ENCODE measurements at regions not wholly inside any gene's neighbourhood (a gene's known extent, or its start where the extent isn't known, plus 50 kb on each side); places are given as distances from the start of the nearest gene placed in this dataset.

DNA sequence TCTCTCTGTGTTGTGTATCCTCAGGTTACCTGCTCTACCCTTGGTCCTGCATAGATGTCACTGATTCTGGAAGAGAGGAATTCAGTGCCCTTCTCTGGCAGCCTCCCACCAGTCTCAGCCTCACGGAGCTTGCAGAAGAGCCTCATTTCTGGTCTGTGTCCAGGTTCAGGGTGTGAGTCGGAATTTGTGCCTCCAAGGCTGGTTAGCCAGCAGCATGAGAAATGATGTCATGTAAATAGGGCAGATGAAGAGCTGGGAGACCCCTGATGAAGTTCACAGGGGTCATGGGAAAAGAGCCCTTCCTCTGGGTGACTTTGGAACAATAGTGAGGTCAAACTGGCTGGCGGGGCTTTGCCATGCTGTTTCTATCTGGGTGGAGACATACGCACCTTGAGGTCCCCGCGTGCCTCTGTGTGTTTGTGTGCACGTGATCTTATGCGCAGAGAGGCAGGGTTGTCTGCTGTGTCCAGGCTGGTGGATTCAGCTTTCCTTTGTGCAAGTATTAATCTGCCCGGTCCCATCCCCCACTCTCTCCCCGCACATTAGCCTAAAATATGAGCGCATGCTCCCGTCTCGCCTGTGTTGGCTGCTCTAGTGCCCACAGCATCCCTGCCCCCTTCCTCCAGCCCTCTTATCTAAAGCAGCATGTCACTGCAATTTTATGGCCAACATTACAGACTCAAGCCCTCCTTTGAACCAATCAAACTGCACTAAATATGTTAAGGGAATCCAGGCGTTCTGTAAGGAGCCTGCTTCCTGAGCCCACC is 256.3 kb upstream of the ZFHX3 start:
- no peak for DNase-seq (ENCODE audit: low spot score)

DNA sequence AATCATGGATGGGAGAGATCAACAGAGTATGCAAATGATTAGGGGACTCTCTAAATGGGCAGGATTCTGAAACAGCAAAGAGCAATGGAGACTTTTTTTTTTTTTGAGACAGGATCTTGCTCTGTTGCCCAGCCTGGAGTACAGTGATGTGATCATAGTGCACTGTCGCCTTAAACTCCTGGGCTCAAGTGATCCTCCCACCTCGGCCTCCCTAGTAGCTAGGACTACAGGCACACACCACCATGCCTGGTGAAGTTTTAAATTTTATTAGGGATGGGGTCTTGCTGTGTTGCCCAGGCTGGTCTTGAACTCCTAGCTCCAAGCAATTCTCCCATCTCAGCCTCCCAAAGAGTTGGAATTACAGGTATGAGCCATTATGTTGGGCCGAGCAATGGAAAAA is 255.0 kb upstream of the ZFHX3 start:
- DNase-seq (ENCODE audit: low spot score): no peak

DNA sequence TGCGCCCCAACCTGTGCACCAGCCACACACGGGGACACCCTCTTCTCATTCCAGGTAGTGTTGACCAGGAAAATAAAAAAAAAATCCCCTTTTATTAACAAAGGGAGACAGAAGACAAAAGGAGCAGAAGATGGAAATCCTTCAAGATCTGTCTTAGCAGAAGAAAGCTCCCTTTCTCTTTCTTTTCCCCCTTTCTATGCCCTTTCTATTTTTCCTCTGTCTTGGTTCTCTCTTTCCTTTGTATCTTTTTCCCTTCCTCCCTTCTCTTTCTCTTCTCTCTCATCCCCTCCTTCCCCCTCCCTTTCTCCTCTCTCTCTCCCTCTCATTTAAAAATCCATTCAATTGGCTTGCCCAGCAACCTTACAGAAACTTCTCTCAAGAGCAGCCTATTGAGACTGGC is 254.1 kb upstream of the ZFHX3 start:
- no peak for DNase-seq (ENCODE audit: low spot score)

DNA sequence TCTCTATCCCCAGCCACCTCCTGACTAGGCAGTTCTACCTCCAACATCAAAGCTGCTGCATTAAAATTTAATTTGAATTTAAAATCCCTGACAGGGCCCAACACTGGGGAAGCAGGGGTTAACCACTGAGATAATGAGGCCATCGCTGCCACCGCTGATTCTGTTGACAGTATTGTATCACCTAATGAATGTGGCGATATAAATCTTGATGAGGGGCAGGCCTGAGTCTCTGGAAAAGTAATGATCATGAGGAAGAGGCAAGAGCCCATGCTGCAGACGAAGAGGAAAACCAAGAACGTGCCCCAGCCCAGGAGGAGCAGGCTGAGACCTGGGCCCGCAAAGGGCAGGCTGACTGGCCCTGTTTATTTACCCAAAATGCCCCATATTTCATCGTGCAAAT is 251.4 kb upstream of the ZFHX3 start:
- no peak for DNase-seq (ENCODE audit: low spot score)

DNA sequence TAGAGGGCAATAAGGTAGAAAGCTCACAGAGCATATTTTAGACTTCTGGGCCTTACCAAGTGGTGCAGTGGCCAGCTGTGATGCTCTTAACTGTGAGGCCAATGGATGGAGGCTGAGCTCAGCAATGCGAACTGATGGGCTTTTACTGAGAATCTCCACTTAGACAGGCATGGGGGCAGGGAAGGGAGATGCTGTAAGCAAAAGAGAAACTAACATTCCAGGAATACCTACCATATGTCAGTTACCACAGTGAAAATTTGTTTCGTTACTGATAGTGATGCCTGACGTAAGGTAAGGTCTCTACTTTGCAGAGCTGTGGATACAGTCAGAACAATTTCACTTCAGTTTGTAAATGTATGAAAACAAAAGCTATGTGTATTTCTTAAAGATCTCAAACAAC is 250.6 kb upstream of the ZFHX3 start:
- DNase-seq (ENCODE audit: low spot score): no peak

DNA sequence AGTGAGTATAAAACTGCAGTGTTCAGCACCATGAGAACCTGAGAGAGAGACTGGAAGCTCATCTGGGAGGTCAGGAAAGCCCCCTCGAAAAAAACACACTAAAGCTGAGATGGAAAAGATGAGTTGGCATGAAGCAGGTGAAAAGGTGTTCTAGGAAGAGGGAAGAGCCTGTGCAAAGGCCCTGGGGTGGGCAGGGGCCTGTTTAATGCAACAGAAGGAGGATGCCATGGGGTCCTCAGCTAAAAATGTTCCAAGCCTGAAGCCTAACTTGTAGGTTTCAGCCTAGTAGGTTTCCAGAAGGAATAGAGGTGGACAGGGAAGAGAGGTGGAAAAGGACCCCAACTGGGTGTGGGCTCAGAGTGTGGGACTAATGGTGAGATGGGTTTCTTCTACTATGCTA is 242.3 kb upstream of the ZFHX3 start:
- no peak for DNase-seq (ENCODE audit: low spot score)

DNA sequence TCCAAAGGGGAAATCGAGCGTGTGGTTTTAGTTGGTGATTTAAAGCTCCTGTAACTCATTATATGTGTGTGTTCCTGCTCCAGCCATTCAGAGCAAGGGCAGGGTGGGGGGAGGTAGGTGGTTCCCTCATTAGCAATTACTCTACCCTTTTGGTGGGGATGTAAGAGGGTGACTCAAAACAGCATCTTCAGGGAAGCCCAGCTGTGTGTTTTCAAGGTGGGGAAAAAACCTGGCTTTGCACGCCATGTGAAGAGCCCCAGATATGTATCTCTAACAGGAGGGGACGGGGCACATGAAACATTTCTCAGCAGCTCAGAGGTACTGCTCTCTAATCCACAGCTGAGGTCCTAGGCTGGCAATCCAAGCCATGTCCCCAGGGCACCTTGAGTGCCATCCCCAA is 241.3 kb upstream of the ZFHX3 start:
- no peak for DNase-seq (ENCODE audit: low spot score)

DNA sequence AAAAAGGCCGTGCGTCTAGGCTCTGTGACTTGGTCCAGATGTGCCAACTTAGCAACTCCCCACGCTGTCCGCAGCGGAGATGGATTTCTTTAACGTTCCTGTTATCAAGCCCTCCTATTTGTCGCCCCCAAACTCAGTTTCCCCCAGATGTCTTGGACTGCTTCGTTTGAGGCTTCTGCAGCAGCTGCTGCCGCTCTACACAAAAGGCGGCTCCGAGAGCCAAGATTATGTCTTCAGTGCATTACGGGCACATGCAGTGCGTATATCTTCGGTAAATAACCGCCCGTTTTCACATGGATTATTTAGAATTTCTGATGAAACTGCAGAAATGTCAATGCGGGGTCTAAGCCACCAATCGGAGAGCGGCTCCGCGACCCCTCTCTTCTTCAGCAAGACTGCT is 240.6 kb upstream of the ZFHX3 start:
- no peak for DNase-seq (ENCODE audit: low spot score)

DNA sequence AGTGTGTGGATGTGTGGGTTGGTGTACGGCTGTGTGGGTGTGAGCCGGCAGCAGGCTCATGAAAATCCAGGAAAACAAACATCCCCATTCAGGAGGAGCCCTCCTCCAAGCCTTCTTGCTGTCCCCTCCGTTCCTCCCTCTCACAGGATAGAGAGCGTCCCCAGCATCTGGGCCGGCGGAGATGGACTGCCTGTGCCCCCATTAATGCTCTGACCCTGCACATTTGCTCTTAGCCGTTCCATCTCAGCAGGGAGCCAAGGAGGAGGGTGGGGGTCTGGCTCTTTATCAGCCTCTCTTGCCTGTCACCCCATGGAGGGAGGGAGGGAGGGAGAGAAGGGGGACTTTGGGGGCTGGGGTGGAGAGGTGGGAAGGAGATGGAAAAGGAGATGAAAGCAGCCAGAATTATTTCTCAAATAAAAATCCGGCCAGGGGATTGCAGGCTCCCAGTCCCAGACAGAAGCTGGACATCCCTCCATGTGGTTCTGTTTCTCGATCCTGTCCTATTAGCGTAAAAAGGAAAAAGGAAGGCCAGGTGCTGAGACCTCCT is 240.0 kb upstream of the ZFHX3 start:
- no peak for DNase-seq (ENCODE audit: low spot score)

DNA sequence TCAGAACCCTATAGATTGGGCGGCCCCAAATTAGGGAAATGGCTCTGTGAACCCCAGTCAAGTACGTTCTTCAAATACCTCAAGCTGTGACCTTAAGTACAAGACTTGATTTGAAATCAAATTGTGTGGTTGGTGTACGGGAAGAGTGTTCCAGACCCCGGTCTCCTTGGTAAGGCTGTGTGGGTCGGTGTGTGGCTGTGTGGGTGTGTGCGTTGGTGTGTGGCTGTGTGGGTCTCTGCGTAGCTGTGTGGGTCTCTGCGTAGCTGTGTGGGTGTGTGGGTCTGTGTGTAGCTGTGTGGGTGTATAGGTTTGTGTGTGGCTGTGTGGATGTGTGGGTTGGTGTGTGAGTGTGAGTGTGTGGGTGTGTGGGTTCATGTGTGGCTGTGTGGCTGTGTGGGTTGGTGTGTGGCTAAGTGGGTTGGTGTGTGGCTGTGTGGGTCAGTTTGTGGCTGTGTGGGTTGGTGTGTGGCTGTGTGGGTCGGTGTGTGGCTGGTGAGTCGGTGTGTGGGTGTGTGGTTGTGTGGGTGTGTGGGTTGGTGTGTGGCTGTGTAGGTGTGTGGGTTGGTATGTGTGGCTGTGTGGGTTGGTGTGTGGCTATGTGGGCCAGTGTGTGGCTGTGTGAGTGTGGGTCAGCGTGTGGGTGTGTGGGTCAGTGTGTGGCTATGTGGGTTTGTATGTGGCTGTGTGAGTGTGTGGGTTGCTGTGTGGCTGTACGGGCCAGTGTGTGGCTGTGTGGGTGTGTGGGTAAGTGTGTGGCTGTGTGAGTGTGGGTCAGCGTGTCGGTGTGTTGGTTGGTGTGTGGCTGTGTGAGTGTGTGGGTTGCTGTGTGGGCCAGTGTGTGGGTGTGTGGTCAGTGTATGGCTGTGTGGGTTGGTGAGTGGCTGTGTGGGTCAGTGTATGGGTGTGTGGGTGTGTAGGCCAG is 238.7 kb upstream of the ZFHX3 start:
- DNase-seq (ENCODE audit: low spot score): no peak

DNA sequence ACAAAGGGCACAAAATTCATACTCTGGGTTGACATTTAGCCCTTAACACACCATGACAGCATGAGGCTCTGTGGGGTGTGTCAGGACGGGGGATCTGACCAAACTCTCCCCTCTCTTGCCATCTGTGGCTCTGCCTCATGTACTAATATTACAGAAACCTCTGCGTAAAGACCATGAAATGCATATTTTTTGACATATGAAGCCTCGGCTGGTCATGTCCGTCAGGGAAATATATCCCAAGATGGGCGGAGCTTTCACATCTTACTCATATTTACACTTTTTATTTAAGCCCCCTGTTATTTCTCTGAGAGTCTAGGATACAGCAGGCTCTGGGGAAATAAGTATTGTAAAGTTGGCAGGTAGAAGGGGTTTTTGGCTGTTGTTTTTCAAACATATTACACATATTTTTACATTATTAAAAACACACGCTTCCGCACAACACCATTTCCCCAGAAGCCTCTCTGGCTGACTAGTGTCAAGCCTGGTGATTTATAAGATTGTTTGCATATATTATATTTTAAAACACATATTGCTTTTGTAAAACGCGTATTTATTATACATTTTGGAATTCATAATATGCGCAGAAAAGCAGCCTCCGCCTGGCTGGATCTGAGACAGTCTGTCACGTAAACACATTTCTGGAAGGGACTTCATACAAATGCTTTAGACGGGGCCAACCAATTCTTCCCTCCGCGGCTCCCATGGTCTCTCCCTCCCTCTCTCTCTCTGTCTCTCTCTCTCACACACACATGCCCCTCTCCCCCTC is 237.7 kb upstream of the ZFHX3 start:
- no peak for DNase-seq (ENCODE audit: low spot score)

DNA sequence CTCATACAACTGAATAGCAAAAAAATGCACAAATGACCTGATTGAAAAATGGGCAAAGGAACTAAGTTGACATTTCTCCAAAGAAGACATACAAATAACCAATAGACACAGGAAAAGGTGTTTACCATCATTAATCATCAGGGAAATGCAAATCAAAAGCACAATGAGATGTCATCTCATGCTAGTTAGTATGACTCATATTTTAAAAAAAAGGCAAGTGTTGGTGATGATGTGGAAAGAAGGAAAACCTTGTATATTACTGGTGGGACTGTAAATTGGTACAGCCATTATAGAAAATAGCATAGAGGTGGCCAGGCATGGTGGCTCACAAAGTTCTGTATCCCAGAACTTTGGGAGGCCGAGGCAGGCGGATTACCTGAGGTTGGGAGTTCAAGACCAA is 232.5 kb upstream of the ZFHX3 start:
- DNase-seq (ENCODE audit: low spot score): no peak

DNA sequence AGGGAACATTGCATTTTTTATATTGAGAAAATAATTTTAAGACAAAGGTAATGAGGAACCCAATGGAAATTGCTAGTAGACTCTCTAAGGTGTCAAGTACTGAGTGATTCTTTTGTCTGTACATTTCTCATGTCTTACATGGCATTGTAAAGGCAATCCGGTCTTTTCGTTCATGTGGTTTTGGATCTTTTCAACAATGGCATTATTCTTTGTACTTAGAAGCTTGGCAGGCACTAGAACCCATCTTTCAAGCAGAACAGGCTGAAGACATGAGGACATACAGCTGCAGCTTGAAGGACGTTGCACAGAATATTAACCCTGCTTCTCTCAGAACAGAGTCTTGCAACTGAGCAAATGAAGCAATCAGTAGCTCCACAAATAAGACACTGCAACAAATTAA is 231.5 kb upstream of the ZFHX3 start:
- peak; percentile 75 for DNase-seq (ENCODE audit: low spot score)

DNA sequence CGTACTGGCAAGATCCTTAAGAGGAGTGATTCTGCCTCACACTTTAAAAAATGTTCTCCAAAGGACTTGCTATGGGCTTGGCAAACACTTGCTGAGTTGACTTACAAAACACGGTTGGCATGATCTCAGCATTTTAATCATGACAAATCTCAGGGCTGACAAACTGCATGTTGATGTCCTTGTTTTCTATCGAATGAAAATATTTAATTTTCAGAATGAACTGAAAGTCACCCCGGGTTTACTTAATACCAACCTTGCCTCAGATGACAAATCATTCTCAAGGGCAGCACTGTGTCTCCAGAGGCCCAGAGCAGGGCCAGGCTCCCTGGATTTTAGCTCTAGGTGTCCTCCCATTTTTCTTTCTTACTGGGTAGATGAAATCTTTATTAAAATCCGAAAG is 229.1 kb upstream of the ZFHX3 start:
- DNase-seq (ENCODE audit: low spot score): no peak

DNA sequence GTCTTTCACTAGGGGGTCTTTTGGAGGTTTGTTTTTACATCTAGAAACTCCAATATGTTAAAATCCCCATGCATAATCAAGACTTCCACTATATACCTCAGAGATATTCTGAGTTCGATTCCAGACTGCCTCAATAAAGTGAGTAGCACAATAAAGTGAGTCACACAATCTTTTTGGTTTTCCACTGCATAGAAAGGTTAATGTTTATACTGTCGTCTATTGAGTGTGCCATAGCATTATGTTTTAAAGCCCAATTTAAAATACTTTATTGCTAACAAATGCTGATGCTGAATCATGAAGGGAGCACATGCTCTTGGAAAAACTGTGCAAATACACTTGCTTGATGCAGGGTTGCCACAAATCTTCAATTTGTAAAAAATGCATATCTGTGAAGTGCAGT is 227.5 kb upstream of the ZFHX3 start:
- DNase-seq (ENCODE audit: low spot score): no peak

DNA sequence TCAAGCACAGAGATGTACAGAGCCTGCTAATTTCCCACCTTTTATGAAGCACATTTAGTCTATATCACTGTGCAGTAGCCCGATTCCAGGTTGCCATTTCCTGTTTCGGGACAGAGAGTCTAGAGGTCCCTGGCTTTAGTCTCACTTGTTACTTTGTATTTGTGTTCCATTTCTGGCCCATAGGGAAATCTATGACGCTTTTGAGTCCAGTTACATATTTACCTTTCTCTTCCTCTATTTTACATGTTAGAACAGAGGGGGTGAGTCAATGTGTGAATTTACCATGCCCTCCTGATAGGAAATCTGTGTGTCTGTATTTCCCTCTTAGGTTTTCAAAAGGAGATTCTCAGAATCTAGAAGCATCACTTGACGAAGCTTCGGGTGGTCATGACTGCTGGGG is 227.1 kb upstream of the ZFHX3 start:
- no peak for DNase-seq (ENCODE audit: low spot score)

DNA sequence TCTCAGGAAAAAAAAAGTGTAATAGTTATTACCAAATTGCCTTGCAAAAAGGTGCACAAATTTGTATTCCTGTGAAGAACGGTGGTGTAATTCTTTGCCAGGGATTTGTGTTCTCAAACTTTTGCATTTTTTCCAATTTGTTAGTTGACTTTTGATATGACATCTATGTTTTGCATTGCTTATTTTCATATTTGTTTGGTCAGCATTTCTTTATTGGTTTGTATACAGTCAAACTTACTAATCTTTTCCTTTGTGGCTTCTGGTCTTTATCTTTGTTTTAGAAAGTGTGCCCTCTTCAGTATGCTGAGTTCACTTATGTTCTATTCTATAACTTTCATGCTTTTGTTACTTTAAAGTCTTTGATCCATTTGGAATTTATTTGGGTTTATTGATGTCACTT is 226.2 kb upstream of the ZFHX3 start:
- no peak for DNase-seq (ENCODE audit: low spot score)

DNA sequence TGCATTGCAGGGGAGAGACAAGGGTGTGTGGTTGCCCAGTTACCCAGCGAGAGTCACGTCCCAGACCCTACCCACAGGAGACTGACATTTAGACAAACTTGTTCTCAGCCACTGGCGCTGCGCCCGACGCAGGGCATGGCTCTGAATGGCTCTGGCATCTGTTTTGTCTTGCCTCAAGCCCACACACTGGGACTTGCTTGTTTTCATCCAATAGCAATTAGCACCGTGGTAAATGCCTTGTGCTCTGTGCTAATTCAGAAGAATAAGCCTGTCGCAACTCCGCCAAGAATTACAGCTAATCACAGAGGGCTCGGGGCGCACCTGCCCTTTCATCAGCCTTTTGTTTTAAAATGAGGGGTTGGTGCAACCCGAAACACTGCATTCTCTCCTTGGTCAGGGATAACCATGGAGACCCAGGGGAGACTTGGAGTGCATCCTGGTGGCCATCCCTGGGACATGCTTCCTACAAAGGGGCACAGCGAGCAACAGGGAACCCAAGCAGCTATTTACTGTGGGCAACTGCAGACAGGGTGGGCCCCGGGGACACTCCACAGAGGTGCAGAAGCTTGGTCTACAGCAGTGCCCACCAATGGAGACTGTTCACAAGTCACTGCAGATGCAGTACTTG is 220.6 kb upstream of the ZFHX3 start:
- DNase-seq (ENCODE audit: low spot score): peak; percentile 26

DNA sequence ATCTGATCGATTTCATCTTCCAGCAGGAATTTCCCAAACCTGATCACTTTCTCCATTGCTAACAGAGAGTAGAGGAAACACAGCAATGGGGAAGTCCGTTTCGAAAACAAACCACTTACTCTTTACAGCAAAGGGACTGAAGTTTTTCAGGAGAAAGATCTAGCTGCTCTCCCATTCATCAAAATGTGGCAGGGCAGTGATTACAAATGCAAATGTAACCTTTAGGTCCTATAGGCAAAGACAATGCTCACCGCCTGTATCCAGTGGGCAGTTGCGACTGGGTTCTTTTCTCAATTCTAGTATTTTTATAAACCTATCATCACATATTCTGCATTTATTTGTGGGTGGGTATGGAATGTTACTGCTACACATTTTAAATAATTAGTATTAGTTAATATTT is 218.0 kb upstream of the ZFHX3 start:
- DNase-seq (ENCODE audit: low spot score): no peak

DNA sequence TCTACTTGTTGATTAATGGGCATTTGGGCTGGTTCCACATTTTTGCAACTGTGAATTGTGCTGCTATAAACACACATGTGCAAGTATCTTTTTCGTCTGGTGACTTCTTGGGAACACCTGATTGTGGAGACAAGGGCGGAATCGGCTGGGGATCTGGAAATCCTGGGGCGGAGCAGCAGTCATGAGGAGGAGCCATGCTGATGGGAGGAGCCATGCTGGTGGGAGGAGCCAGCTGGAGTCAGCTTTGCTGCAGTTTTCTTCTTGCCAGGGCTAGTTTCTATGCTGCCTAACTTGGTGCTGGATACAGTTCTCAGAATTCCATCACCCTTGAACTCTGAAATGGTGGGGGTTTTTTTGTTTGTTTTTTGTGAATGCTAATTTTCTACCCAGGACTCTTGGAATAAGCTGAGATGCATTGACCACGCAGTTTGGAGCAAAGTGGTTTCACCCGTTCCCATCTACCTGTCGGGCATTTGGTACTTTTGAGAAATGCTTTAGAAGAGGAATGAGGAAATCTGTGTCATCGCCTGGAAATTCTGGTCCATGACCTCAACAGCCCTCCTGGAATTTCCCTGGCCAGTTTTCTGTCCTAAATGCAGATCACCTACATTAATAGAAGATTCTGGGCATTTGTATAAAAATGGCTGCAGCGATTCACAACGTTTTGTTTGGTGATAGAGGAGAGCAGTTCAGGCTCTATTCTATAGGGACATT is 217.4 kb upstream of the ZFHX3 start:
- DNase-seq (ENCODE audit: low spot score): no peak

DNA sequence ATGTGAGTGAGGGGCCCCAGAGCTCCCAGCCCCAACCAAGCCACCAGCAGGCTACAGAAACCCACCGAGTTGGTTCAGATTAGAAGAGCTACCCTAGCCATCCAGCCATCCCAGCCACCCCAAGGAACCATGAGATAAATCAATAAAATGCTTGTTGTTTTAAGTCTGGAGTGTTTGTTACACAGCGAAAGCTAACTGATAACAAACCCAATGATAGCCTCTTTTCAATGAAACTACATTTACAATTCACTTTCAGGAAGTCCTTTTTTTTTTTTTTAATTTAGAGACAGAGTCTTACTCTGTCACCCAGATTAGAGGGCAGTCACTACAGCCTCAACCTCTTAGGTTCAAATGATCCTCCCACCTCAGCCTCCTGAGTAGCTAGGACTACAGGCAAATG is 215.0 kb upstream of the ZFHX3 start:
- no peak for DNase-seq (ENCODE audit: low spot score)

All from pons (tissue), 1 donor.